GM18870 (cell line): ENCODE measurements at regions not wholly inside any gene's neighbourhood (a gene's known extent, or its start where the extent isn't known, plus 50 kb on each side); places are given as distances from the start of the nearest gene placed in this dataset.
"Not testable (repeated sequence)": the region's sequence is repeated elsewhere in the genome, so short reads cannot be mapped to it uniquely, and the experiment has no call there.

Experiments used
- ATAC-seq: cut with Tn5 transposase; IDR thresholded peaks from one replicate; pipeline ENCODE4 v1.9.1; 2021; ENCODE audit warnings: moderate library complexity; ENCODE audit not compliant: unreplicated experiment

GRCh38 chr4:60259781-60260180, 940.3 kb upstream of the ADGRL3 start:
- no peak for ATAC-seq

GRCh38 chr4:60266505-60266904, 933.6 kb upstream of the ADGRL3 start:
- ATAC-seq: no peak

GRCh38 chr4:60296386-60296785, 903.7 kb upstream of the ADGRL3 start:
- no peak for ATAC-seq

GRCh38 chr4:60313611-60314178, 886.4 kb upstream of the ADGRL3 start:
- ATAC-seq: no peak

- ATAC-seq: no peak
Observed at GRCh38 chr4:60314416-60314815, 885.7 kb upstream of the ADGRL3 start.

GRCh38 chr4:60315586-60315985, 884.5 kb upstream of the ADGRL3 start:
- ATAC-seq: no peak

GRCh38 chr4:60326735-60327134, 873.4 kb upstream of the ADGRL3 start:
- no peak for ATAC-seq

GRCh38 chr4:60327651-60328050, 872.5 kb upstream of the ADGRL3 start:
- no peak for ATAC-seq

- no peak for ATAC-seq
Observed at GRCh38 chr4:60344908-60345307, 855.2 kb upstream of the ADGRL3 start.

- no peak for ATAC-seq
Observed at GRCh38 chr4:60345392-60345791, 854.7 kb upstream of the ADGRL3 start.

GRCh38 chr4:60359746-60360367, 840.3 kb upstream of the ADGRL3 start:
- ATAC-seq: no peak

- no peak for ATAC-seq
Observed at GRCh38 chr4:60365176-60365575, 835.0 kb upstream of the ADGRL3 start.

GRCh38 chr4:60366661-60367060, 833.5 kb upstream of the ADGRL3 start:
- no peak for ATAC-seq

GRCh38 chr4:60368986-60369385, 831.1 kb upstream of the ADGRL3 start:
- ATAC-seq: no peak

GRCh38 chr4:60378010-60378409, 822.1 kb upstream of the ADGRL3 start:
- ATAC-seq: no peak

- ATAC-seq: no peak
Observed at GRCh38 chr4:60384516-60384915, 815.6 kb upstream of the ADGRL3 start.

GRCh38 chr4:60389633-60390032, 810.5 kb upstream of the ADGRL3 start:
- ATAC-seq: no peak

- no peak for ATAC-seq
Observed at GRCh38 chr4:60396341-60397049, 803.6 kb upstream of the ADGRL3 start.

GRCh38 chr4:60400593-60400992, 799.5 kb upstream of the ADGRL3 start:
- ATAC-seq: no peak

GRCh38 chr4:60404027-60404426, 796.1 kb upstream of the ADGRL3 start:
- no peak for ATAC-seq

GRCh38 chr4:60422439-60422838, 777.7 kb upstream of the ADGRL3 start:
- no peak for ATAC-seq

GRCh38 chr4:60423573-60424184, 776.4 kb upstream of the ADGRL3 start:
- not testable (repeated sequence) for ATAC-seq
